H1 (cell line): ENCODE measurements at regions not wholly inside any gene's neighbourhood (a gene's known extent, or its start where the extent isn't known, plus 50 kb on each side); places are given as distances from the start of the nearest gene placed in this dataset.

Source experiments
- CTCF ChIA-PET: fragments of 300-600 bp; sonication (Branson Sonifier 250); formaldehyde crosslinking; loops from one replicate; lab custom pipeline; 2021; ENCODE audit not compliant: partially characterized antibody; lab: Charles Lee
- POLR2A ChIA-PET: fragments of 300-600 bp; sonication (Branson Sonifier 250); formaldehyde crosslinking; loops from one replicate; lab custom pipeline; 2021; ENCODE audit warnings: inconsistent platforms; ENCODE audit not compliant: partially characterized antibody; lab: Charles Lee
- DNase-seq, 2 experiments: peaks; one replicate each; pipeline versions ENCODE4 v3.0.0 to v3.0.0-alpha.2; 2010 to 2022; ENCODE audit warnings: low spot score in 2 of 2, low read depth in 1 of 2, mixed read lengths in 1 of 2
- FAIRE-seq: peaks from 2 replicates; lab custom pipeline; 2011; peaks lifted over from hg19 to GRCh38; lab: Jason Lieb, UNC
- H2AFZ ChIP-seq: 2 replicates; pipeline ENCODE4 v1.8.1; 2012; ENCODE audit warnings: low read length, inconsistent platforms
- H2AK5ac ChIP-seq: 2 replicates; pipeline ENCODE4 v1.6.1; 2013; ENCODE audit warnings: low read depth, low read length
- H2BK120ac ChIP-seq: replicated peaks from 2 replicates; pipeline ENCODE3; 2013; ENCODE audit warnings: low read depth, low read length, inconsistent platforms
- H2BK12ac ChIP-seq: 2 replicates; pipeline ENCODE4 v1.6.1; 2013; ENCODE audit warnings: low read depth, low read length
- H2BK15ac ChIP-seq: 2 replicates; pipeline ENCODE4 v1.6.1; 2013; ENCODE audit warnings: low read length
- H2BK20ac ChIP-seq: 2 replicates; pipeline ENCODE4 v1.6.1; 2013; ENCODE audit warnings: low read length
- H2BK5ac ChIP-seq: 2 replicates; pipeline ENCODE4 v1.6.1; 2013; ENCODE audit warnings: low read depth, low read length
- H3K14ac ChIP-seq: 2 replicates; pipeline ENCODE4 v1.6.1; 2013; ENCODE audit warnings: inconsistent platforms; ENCODE audit not compliant: insufficient read length
- H3K18ac ChIP-seq: 2 replicates; pipeline ENCODE4 v1.6.1; 2013; ENCODE audit warnings: low read length; ENCODE audit errors: extremely low read depth
- H3K23ac ChIP-seq: 2 replicates; pipeline ENCODE4 v1.6.1; 2013; ENCODE audit warnings: inconsistent platforms; ENCODE audit not compliant: insufficient read length
- H3K23me2 ChIP-seq: 2 replicates; pipeline ENCODE4 v1.6.1; 2013; ENCODE audit warnings: low read depth, low read length
- H3K27ac ChIP-seq: 2 replicates; pipeline ENCODE4 v1.6.1; 2011; ENCODE audit warnings: low read depth, low read length, inconsistent platforms
- H3K27me3 ChIP-seq, 4 experiments: replicated peaks in 1 of 4; 1 replicate in 1 of 4; 2 replicates in 3 of 4; pipeline versions ENCODE4 v1.6.1 to v1.8.1; 2011 to 2013; ENCODE audit warnings: low read length in 3 of 4, mild to moderate bottlenecking in 3 of 4, inconsistent platforms in 2 of 4, mixed read lengths in 2 of 4, moderate library complexity in 1 of 4; ENCODE audit not compliant: control insufficient read depth in 3 of 4, insufficient read depth in 3 of 4; ENCODE audit errors: extremely low read depth in 1 of 4
- H3K36me3 ChIP-seq, 4 experiments: 2 replicates each; pipeline versions ENCODE4 v1.6.1 to v1.8.1; 2011 to 2013; ENCODE audit warnings: mild to moderate bottlenecking in 4 of 4, low read length in 3 of 4, moderate library complexity in 2 of 4, control low read depth in 1 of 4, inconsistent platforms in 1 of 4; ENCODE audit not compliant: insufficient read depth in 4 of 4, control insufficient read depth in 2 of 4
- H3K4ac ChIP-seq: replicated peaks from 2 replicates; pipeline ENCODE3; 2013; ENCODE audit warnings: low read length, low read depth, mixed read lengths, inconsistent platforms; ENCODE audit not compliant: insufficient read length
- H3K4me1 ChIP-seq, 4 experiments: replicated peaks in 1 of 4; 1 replicate in 1 of 4; 2 replicates in 3 of 4; pipeline versions ENCODE4 v1.6.1 to v1.8.1; 2011 to 2013; ENCODE audit warnings: low read length in 3 of 4, inconsistent platforms in 2 of 4, mixed read lengths in 1 of 4; ENCODE audit not compliant: insufficient read depth in 4 of 4, control insufficient read depth in 3 of 4
- H3K4me2 ChIP-seq, 2 experiments: 2 replicates each; pipeline versions ENCODE4 v1.6.1 to v1.8.1; 2011 to 2013; ENCODE audit warnings: low read depth in 2 of 2, low read length in 2 of 2, control low read depth in 1 of 2, inconsistent platforms in 1 of 2, mild to moderate bottlenecking in 1 of 2; ENCODE audit not compliant: insufficient read depth in 1 of 2
- H3K4me3 ChIP-seq, 4 experiments: fragments of 200-600, 300-600 bp in 1 of 4; sonication (generic), shearing (Covaris generic), sonication (Bioruptor Twin) in 1 of 4; 2 replicates each; pipeline versions ENCODE4 v1.5.1 to v1.8.1; 2011 to 2016; ENCODE audit warnings: low read length in 4 of 4, low read depth in 3 of 4, control low read depth in 2 of 4, inconsistent platforms in 2 of 4, mild to moderate bottlenecking in 2 of 4, mixed read lengths in 1 of 4, moderate library complexity in 1 of 4; ENCODE audit not compliant: insufficient read depth in 2 of 4; ENCODE audit errors: extremely low read depth in 1 of 4
- H3K56ac ChIP-seq: replicated peaks from 2 replicates; pipeline ENCODE3; 2013; ENCODE audit warnings: low read depth, mild to moderate bottlenecking, mixed read lengths, low read length, inconsistent platforms; ENCODE audit not compliant: insufficient read length
- H3K79me1 ChIP-seq: 2 replicates; pipeline ENCODE4 v1.6.1; 2013; ENCODE audit warnings: low read depth, low read length, control low read depth
- H3K79me2 ChIP-seq, 2 experiments: 2 replicates each; pipeline versions ENCODE4 v1.6.1 to v1.8.1; 2012 to 2013; ENCODE audit warnings: low read length in 2 of 2, mild to moderate bottlenecking in 2 of 2, inconsistent platforms in 1 of 2; ENCODE audit not compliant: insufficient read depth in 2 of 2, control insufficient read depth in 1 of 2
- H3K9ac ChIP-seq, 4 experiments: replicated peaks in 1 of 4; 1 replicate in 1 of 4; 2 replicates in 3 of 4; pipeline versions ENCODE4 v1.6.1 to v1.8.1; 2011 to 2013; ENCODE audit warnings: low read depth in 3 of 4, low read length in 3 of 4, control low read depth in 2 of 4, mild to moderate bottlenecking in 2 of 4, moderate library complexity in 2 of 4, inconsistent platforms in 1 of 4; ENCODE audit errors: extremely low read depth in 1 of 4
- H3K9me3 ChIP-seq, 2 experiments: 2 replicates each; pipeline versions ENCODE4 v1.6.1 to v1.8.1; 2012 to 2013; ENCODE audit warnings: mild to moderate bottlenecking in 2 of 2, moderate library complexity in 2 of 2, control low read depth in 1 of 2, inconsistent platforms in 1 of 2, low read depth in 1 of 2, low read length in 1 of 2, mixed read lengths in 1 of 2; ENCODE audit not compliant: insufficient read depth in 2 of 2
- H4K20me1 ChIP-seq, 2 experiments: replicated peaks in 1 of 2; 2 replicates each; pipeline versions ENCODE3 to v1.8.1; 2011 to 2013; ENCODE audit warnings: inconsistent platforms in 2 of 2, low read length in 2 of 2, mild to moderate bottlenecking in 1 of 2; ENCODE audit not compliant: insufficient read depth in 2 of 2, control insufficient read depth in 1 of 2
- H4K5ac ChIP-seq: 2 replicates; pipeline ENCODE4 v1.6.1; 2013; ENCODE audit warnings: low read length, low read depth, mixed read lengths, inconsistent platforms; ENCODE audit not compliant: insufficient read length
- H4K8ac ChIP-seq: 2 replicates; pipeline ENCODE4 v1.8.0; 2013; ENCODE audit warnings: mild to moderate bottlenecking, moderate library complexity, low read length, inconsistent platforms; ENCODE audit not compliant: insufficient read depth; ENCODE audit errors: extremely low read depth
- H4K91ac ChIP-seq: replicated peaks from 2 replicates; pipeline ENCODE3; 2013; ENCODE audit warnings: low read length, mixed read lengths, inconsistent platforms; ENCODE audit not compliant: insufficient read length
- BACH1 ChIP-seq: IDR thresholded peaks from 2 replicates; pipeline ENCODE4 v1.6.1; 2012; ENCODE audit warnings: low read length, improper control_type of control experiment
- CEBPB ChIP-seq: IDR thresholded peaks from 2 replicates; pipeline ENCODE4 v1.6.1; 2012; ENCODE audit warnings: low read depth, low read length
- CHD2 ChIP-seq: IDR thresholded peaks from 2 replicates; pipeline ENCODE4 v1.6.1; 2012; ENCODE audit warnings: low read length, improper control_type of control experiment
- CREB1 ChIP-seq: IDR thresholded peaks from 2 replicates; pipeline ENCODE4 v1.6.1; 2012; ENCODE audit warnings: inconsistent platforms
- CTCF ChIP-seq, 3 experiments: IDR thresholded peaks; 1 replicate in 2 of 3; 2 replicates in 1 of 3; pipeline versions ENCODE4 v1.5.1 to v1.6.1; 2011; ENCODE audit warnings: low read length in 3 of 3, mild to moderate bottlenecking in 3 of 3, inconsistent platforms in 2 of 3, low read depth in 1 of 3, moderate library complexity in 1 of 3; ENCODE audit not compliant: insufficient read depth in 1 of 3; ENCODE audit errors: control extremely low read depth in 1 of 3
- E2F6 ChIP-seq: IDR thresholded peaks from 2 replicates; pipeline ENCODE4 v1.6.1; 2012; ENCODE audit warnings: inconsistent platforms
- GTF2F1 ChIP-seq: IDR thresholded peaks from 2 replicates; pipeline ENCODE4 v1.6.1; 2012; ENCODE audit warnings: low read depth, low read length, improper control_type of control experiment, borderline replicate concordance
- KDM1A ChIP-seq: fragments of 200-600, 300-600 bp; sonication (generic); IDR thresholded peaks from 2 replicates; pipeline ENCODE4 v1.7.1; 2016; ENCODE audit warnings: mild to moderate bottlenecking, low read length, borderline replicate concordance
- POU5F1 ChIP-seq: IDR thresholded peaks from 2 replicates; pipeline ENCODE4 v1.6.1; 2011; ENCODE audit warnings: low read depth, mild to moderate bottlenecking, low read length, moderate library complexity
- SIX5 ChIP-seq: IDR thresholded peaks from 2 replicates; pipeline ENCODE4 v1.6.1; 2011; ENCODE audit warnings: mild to moderate bottlenecking, low read depth, low read length
- SRF ChIP-seq: IDR thresholded peaks from 2 replicates; pipeline ENCODE4 v1.6.1; 2011; ENCODE audit warnings: mild to moderate bottlenecking, low read depth, low read length, moderate library complexity
- WGBS, 2 experiments: shearing (Covaris generic) in 1 of 2; methylation state at CpG; one replicate each; pipeline versions ENCODE4 v1.1.6 to v1.1.7; 2013 to 2015; ENCODE audit warnings: low lambda C conversion rate in 2 of 2, mixed read lengths in 2 of 2, inconsistent platforms in 1 of 2, low coverage in 1 of 2, missing lambda C conversion rate in 1 of 2; ENCODE audit not compliant: insufficient replicate concordance in 2 of 2, insufficient coverage in 1 of 2, insufficient read length in 1 of 2; ENCODE audit errors: extremely low coverage in 1 of 2, missing lambda C conversion rate in 1 of 2; 5-methylcytosine and 5-hydroxymethylcytosine counted together

- H3K4me1 ChIP-seq, result peaks cover 0 to 12% (median 5%) of the 10 kb centered on the region in 4 experiments; a peak in 4 of 7 replicates
- no peak overlapping the region for H3K4ac ChIP-seq
- 0 out of 2 replicates have a peak overlapping the region, but pooled peaks have one; percentile 4 for H2AK5ac ChIP-seq
- H2AFZ ChIP-seq, result no peak overlapping the region
- FAIRE-seq (no peak), DNase-seq (no peak)
- H4K8ac ChIP-seq, result no peak overlapping the region
- no peaks in the 10 kb centered on the region for H3K23me2 ChIP-seq
- H2BK120ac ChIP-seq, result no peak overlapping the region
- no peaks in the 10 kb centered on the region for H3K79me2 ChIP-seq
- H4K20me1 ChIP-seq, result no peaks in the 10 kb centered on the region
- H4K91ac ChIP-seq, result no peak overlapping the region
- 91% methylated on average over 6 of the region's 6 CpGs; no CpG with 5 or more reads in 1 of the 2 experiments for WGBS, 2 experiments
- H4K5ac ChIP-seq, result no peak overlapping the region
- H3K36me3 ChIP-seq, result no peaks in the 10 kb centered on the region
- H3K4me3 ChIP-seq, result no peak overlapping the region
- H3K27ac ChIP-seq, result no peak overlapping the region
- CTCF ChIA-PET, result interaction anchor here (0.8 to 1.5 kb wide), 2 partner anchors 16 to 45 kb away, joined by 4 to 5 read pairs; no protein-coding TSS in a partner anchor
- no peak overlapping the region for H3K4me2 ChIP-seq
- H2BK15ac ChIP-seq, result no peak overlapping the region
- POLR2A ChIA-PET, result interaction anchor here (1.9 kb wide), 1 partner anchor 78 kb away, joined by 5 read pairs; no protein-coding TSS in a partner anchor
- H3K56ac ChIP-seq, result no peak overlapping the region
- H3K79me1 ChIP-seq, result no peaks in the 10 kb centered on the region
- H3K14ac ChIP-seq, result no peak overlapping the region
- H3K9me3 ChIP-seq, result no peaks in the 10 kb centered on the region
- H2BK12ac ChIP-seq, result peak overlapping the region; percentile 20; the same call in 1 of the 2 replicates
- H3K27me3 ChIP-seq, result no peaks in the 10 kb centered on the region
- no peak overlapping the region for H2BK5ac ChIP-seq
- H2BK20ac ChIP-seq, result peak overlapping the region; percentile 24; the same call in 1 of the 2 replicates
- H3K23ac ChIP-seq, result no peak overlapping the region
- H3K9ac ChIP-seq, result no peak overlapping the region
- no peak overlapping the region for H3K18ac ChIP-seq
- no peak for TF ChIP-seq CEBPB
- no peak for TF ChIP-seq GTF2F1
- no peak for TF ChIP-seq POU5F1
- no peak for TF ChIP-seq E2F6
- no peak for TF ChIP-seq KDM1A
- no peak for TF ChIP-seq CREB1
- TF ChIP-seq CTCF (IDR thresholded peaks at IDR 0.05; ENCODE audit: control extremely low read depth in 1 of 3, insufficient read depth in 1 of 3, low read depth in 1 of 3, low read length in 3 of 3), result no peak
- TF ChIP-seq CHD2, result no peak
- no peak for TF ChIP-seq SRF
- no peak for TF ChIP-seq SIX5
- no peak for TF ChIP-seq BACH1
These were observed 126.0 kb upstream of the GOT2 start for GRCh38 chr16:58859958-58860669.
